Gastroesophageal sphincter (tissue), 4 donors: ENCODE measurements at regions not wholly inside any gene's neighbourhood (a gene's known extent, or its start where the extent isn't known, plus 50 kb on each side); places are given as distances from the start of the nearest gene placed in this dataset.

Source experiments
- ATAC-seq: fragments of 150-250 bp; one replicate; pipeline ENCODE4 v1.9.1; 2016; ENCODE audit warnings: mild to moderate bottlenecking, moderate library complexity
- H3K27ac ChIP-seq, 4 donors: fragments of 200-600 bp; sonication (generic) in 3 of 4; 1 replicate in 3 of 4; 2 replicates in 1 of 4; pipeline ENCODE4 v1.5.1; 2016 to 2019
- H3K27me3 ChIP-seq: fragments of 200-600 bp; sonication (generic); one replicate; pipeline ENCODE4 v1.5.1; 2019
- H3K36me3 ChIP-seq, 2 donors: fragments of 200-600 bp; sonication (generic); one replicate each; pipeline ENCODE4 v1.5.1; 2019; ENCODE audit warnings: control low read depth in 1 of 2
- H3K4me1 ChIP-seq, 3 donors: fragments of 200-600 bp; sonication (generic); 1 replicate in 2 of 3; 2 replicates in 1 of 3; pipeline ENCODE4 v1.5.1; 2016 to 2019; ENCODE audit warnings: control low read depth in 2 of 3
- H3K4me3 ChIP-seq, 2 donors: fragments of 200-600 bp; sonication (generic); one replicate each; pipeline ENCODE4 v1.5.1; 2019; ENCODE audit warnings: mild to moderate bottlenecking in 1 of 2, moderate library complexity in 1 of 2
- H3K9me3 ChIP-seq, 3 donors: fragments of 200-600 bp; sonication (generic); one replicate each; pipeline ENCODE4 v1.5.1; 2017 to 2019; ENCODE audit warnings: control low read depth in 2 of 3
- EP300 ChIP-seq: sonication (generic); formaldehyde crosslinking; IDR thresholded peaks from one replicate; pipeline ENCODE4 v1.6.1; 2017; ENCODE audit warnings: antibody characterized with exemption, mild to moderate bottlenecking
- POLR2A ChIP-seq, 2 donors: fragments of 450-650 bp; IDR thresholded peaks; one replicate each; pipeline ENCODE4 v1.6.1; 2017; ENCODE audit warnings: antibody characterized with exemption in 2 of 2, mild to moderate bottlenecking in 2 of 2, moderate library complexity in 1 of 2
- POLR2AphosphoS5 ChIP-seq: sonication (generic); formaldehyde crosslinking; IDR thresholded peaks from one replicate; pipeline ENCODE4 v1.6.1; 2017; ENCODE audit warnings: antibody characterized with exemption
- WGBS, 2 donors: methylation state at CpG; one replicate each; pipeline ENCODE4 v1.1.5; 2018; ENCODE audit warnings: low coverage in 1 of 2; 5-methylcytosine and 5-hydroxymethylcytosine counted together
- small RNA-seq, 4 donors: library from RNA; depleted of rRNA; stranded (forward); fragments of <200 nt; gene quantifications; one replicate each; pipeline ENCODE3, GENCODE V24; 2016
- TF ChIP-seq, protein P1 (sequence below), 4 experiments: fragments of 200-600 bp in 2 of 4; fragments of 450-650 bp in 2 of 4; sonication (generic) in 1 of 4; IDR thresholded peaks; one replicate each; pipeline ENCODE4 v1.5.1; 2017 to 2019; ENCODE audit warnings: antibody characterized with exemption in 4 of 4, mild to moderate bottlenecking in 2 of 4, moderate library complexity in 2 of 4

DNA sequence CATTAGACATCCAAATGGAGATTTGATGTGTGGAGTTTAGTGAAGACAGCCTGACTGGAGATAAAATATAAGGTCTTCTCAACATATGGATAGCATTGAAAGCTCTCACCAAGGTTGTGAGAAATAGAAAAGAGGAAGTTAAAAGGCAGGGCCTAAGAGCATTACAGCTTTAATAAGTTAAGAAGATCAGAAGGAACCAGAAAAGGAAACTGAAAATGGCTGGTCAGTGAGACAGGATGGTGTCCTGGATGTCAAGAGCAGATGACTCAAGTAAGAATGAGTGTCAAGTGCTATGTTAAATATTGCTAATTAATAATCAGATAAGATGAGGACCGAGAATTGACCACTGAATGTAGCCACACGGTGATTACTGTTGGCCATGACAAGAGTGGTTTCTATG, 642.9 kb downstream of the STPG2 start:
- no peaks in the 10 kb centered on the region for H3K4me1 ChIP-seq
- 85 to 90% methylated on average over 2 of the region's 2 CpGs for WGBS, 2 donors
- H3K9me3 ChIP-seq: no peaks in the 10 kb centered on the region
- H3K36me3 ChIP-seq: no peaks in the 10 kb centered on the region
- H3K27ac ChIP-seq: no peak overlapping the region
- no peaks in the 10 kb centered on the region for H3K27me3 ChIP-seq
- TF ChIP-seq EP300 (no peak), POLR2A (IDR thresholded peaks at IDR 0.05) (no peak), POLR2AphosphoS5 (no peak)
- TF ChIP-seq, protein P1, sequence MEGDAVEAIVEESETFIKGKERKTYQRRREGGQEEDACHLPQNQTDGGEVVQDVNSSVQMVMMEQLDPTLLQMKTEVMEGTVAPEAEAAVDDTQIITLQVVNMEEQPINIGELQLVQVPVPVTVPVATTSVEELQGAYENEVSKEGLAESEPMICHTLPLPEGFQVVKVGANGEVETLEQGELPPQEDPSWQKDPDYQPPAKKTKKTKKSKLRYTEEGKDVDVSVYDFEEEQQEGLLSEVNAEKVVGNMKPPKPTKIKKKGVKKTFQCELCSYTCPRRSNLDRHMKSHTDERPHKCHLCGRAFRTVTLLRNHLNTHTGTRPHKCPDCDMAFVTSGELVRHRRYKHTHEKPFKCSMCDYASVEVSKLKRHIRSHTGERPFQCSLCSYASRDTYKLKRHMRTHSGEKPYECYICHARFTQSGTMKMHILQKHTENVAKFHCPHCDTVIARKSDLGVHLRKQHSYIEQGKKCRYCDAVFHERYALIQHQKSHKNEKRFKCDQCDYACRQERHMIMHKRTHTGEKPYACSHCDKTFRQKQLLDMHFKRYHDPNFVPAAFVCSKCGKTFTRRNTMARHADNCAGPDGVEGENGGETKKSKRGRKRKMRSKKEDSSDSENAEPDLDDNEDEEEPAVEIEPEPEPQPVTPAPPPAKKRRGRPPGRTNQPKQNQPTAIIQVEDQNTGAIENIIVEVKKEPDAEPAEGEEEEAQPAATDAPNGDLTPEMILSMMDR (IDR thresholded peaks at IDR 0.05): no peak
- H3K4me3 ChIP-seq: no peak overlapping the region
- no peak for ATAC-seq

DNA sequence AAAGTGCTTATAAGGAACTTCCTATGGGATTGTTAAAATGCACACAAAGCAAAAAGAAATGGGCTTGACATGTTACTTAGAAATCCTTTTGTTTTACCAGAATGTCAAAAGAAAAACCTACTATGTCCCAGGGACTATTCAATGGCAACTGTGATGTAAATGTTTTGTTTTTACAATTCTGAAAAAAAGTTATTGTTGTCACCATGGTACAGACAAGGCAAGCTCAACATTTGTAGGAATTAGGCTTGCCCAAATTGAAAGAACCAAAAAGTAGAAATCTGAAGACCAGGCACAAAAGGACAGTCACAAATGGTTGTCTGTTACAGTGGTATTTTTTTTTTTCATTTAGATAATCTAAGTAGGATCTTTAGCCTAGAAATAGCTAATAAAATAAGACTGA, 638.6 kb downstream of the STPG2 start:
- H3K4me3 ChIP-seq: no peak overlapping the region
- H3K9me3 ChIP-seq: no peaks in the 10 kb centered on the region
- ATAC-seq: no peak
- H3K36me3 ChIP-seq: no peaks in the 10 kb centered on the region
- H3K27me3 ChIP-seq: no peaks in the 10 kb centered on the region
- no peak overlapping the region for H3K27ac ChIP-seq
- no peaks in the 10 kb centered on the region for H3K4me1 ChIP-seq
- TF ChIP-seq, protein P1 (IDR thresholded peaks at IDR 0.05): no peak
- TF ChIP-seq EP300 (no peak), POLR2AphosphoS5 (no peak), POLR2A (IDR thresholded peaks at IDR 0.05) (no peak)

DNA sequence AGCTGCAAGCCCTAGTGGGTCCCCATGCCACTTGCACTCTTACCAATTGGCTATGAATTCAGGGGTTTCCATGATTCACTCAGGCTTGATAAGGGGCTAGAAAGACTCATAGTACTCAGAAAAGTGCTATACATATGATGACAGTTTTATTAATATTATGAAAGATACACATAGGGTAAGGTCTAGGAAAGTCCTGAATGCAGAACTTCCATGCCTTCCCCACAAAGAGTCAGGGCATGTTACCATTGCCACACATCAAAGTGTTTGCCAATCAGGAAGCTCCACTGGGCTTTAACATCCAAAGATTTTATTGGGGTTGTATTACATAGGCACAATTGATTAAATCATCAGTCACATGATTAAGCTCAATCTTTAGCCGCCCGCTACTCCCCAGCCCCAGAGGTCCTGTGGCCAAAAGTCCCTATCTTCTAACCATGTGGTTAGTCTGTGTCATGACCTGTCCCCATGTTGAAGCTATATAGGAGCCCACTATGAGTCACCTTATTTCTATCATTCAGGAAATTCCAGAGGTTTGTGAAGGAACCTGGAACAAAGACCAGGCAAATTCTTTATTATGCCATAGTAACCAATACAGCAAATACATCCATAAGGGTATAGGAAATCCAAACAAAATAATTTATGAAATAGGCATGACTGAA, 635.6 kb downstream of the STPG2 start:
- TF ChIP-seq, protein P1 (IDR thresholded peaks at IDR 0.05): no peak
- TF ChIP-seq EP300: no peak
- H3K4me3 ChIP-seq: no peak overlapping the region
- whole genome bisulfite sequencing, 2 donors: 90 to 94% methylated on average over 2 of the region's 2 CpGs
- H3K27me3 ChIP-seq: no peaks in the 10 kb centered on the region
- no peak overlapping the region for H3K27ac ChIP-seq
- no peaks in the 10 kb centered on the region for H3K4me1 ChIP-seq
- ATAC-seq: no peak
- H3K36me3 ChIP-seq: no peaks in the 10 kb centered on the region
- no peaks in the 10 kb centered on the region for H3K9me3 ChIP-seq

Small RNA genes lying in the stretch of these regions (small RNA-seq; reads per million reads assigned to genes)
- 0 reads per million in 4 donors for gene COX7A2P2
- gene RNU6-34P: 0 reads per million in 4 donors
